Fibroblast of lung (primary cell): ENCODE measurements at regions not wholly inside any gene's neighbourhood (a gene's known extent, or its start where the extent isn't known, plus 50 kb on each side); places are given as distances from the start of the nearest gene placed in this dataset.

ENCODE experiments used
- DNase-seq, 2 donors: peaks; one replicate each; pipeline versions ENCODE4 v3.0.0 to v3.0.0-alpha.2; 2010; ENCODE audit warnings: low read depth in 2 of 2
- H2AFZ ChIP-seq: 2 replicates; pipeline ENCODE4 v1.5.1; 2012; ENCODE audit warnings: low read length, control low read depth, inconsistent platforms
- H3K27ac ChIP-seq: 2 replicates; pipeline ENCODE4 v1.5.1; 2011; ENCODE audit warnings: low read length, control low read depth; ENCODE audit not compliant: insufficient read depth
- H3K27me3 ChIP-seq: 2 replicates; pipeline ENCODE4 v1.5.1; 2011; ENCODE audit warnings: mild to moderate bottlenecking, low read length; ENCODE audit not compliant: control insufficient read depth, insufficient read depth
- H3K36me3 ChIP-seq: 2 replicates; pipeline ENCODE4 v1.5.1; 2011; ENCODE audit warnings: low read length; ENCODE audit not compliant: control insufficient read depth, insufficient read depth
- H3K4me1 ChIP-seq: 2 replicates; pipeline ENCODE4 v1.5.1; 2011; ENCODE audit warnings: low read length; ENCODE audit not compliant: control insufficient read depth, insufficient read depth; ENCODE audit errors: extremely low read depth
- H3K4me2 ChIP-seq: 2 replicates; pipeline ENCODE4 v1.5.1; 2011; ENCODE audit warnings: low read length, control low read depth; ENCODE audit not compliant: insufficient read depth; ENCODE audit errors: extremely low read depth
- H3K4me3 ChIP-seq, 4 experiments: fragments of 200-600 bp in 1 of 4; sonication (generic) in 1 of 4; replicated peaks in 1 of 4; 2 replicates each; pipeline ENCODE4 v1.5.1; 2011 to 2016; ENCODE audit warnings: low read length in 4 of 4, low read depth in 3 of 4, mild to moderate bottlenecking in 3 of 4, control low read depth in 2 of 4, inconsistent platforms in 1 of 4, mixed read lengths in 1 of 4; ENCODE audit not compliant: insufficient read depth in 1 of 4; ENCODE audit errors: control extremely low read depth in 1 of 4
- H3K79me2 ChIP-seq: 2 replicates; pipeline ENCODE4 v1.5.1; 2012; ENCODE audit warnings: mild to moderate bottlenecking, low read length, inconsistent platforms; ENCODE audit not compliant: control insufficient read depth, insufficient read depth
- H3K9ac ChIP-seq: 2 replicates; pipeline ENCODE4 v1.5.1; 2011; ENCODE audit warnings: mild to moderate bottlenecking, low read length, control low read depth; ENCODE audit not compliant: insufficient read depth
- H3K9me3 ChIP-seq: 2 replicates; pipeline ENCODE4 v1.5.1; 2012; ENCODE audit warnings: low read depth, low read length; ENCODE audit not compliant: control insufficient read depth, insufficient read depth
- H4K20me1 ChIP-seq: 2 replicates; pipeline ENCODE4 v1.5.1; 2011; ENCODE audit warnings: low read length; ENCODE audit not compliant: control insufficient read depth, insufficient read depth; ENCODE audit errors: extremely low read depth
- CTCF ChIP-seq, 2 donors: IDR thresholded peaks in 1 of 2; conservative IDR thresholded peaks in 1 of 2; 1 replicate in 1 of 2; 2 replicates in 1 of 2; pipeline ENCODE4 v1.5.1; 2011 to 2012; ENCODE audit warnings: low read length in 2 of 2, control low read depth in 1 of 2, inconsistent platforms in 1 of 2, low read depth in 1 of 2, mild to moderate bottlenecking in 1 of 2
- EZH2 ChIP-seq: IDR thresholded peaks from 2 replicates; pipeline ENCODE4 v1.5.1; 2012; ENCODE audit warnings: low read length, control low read depth, mild to moderate bottlenecking; ENCODE audit errors: missing control alignments

- H3K27me3 ChIP-seq = no peaks in the 10 kb centered on the region
- no peak overlapping the region for H3K9ac ChIP-seq
- DNase-seq = no peak
- H3K4me3 ChIP-seq = no peak overlapping the region
- no peaks in the 10 kb centered on the region for H4K20me1 ChIP-seq
- no peaks in the 10 kb centered on the region for H3K4me1 ChIP-seq
- H3K36me3 ChIP-seq = no peaks in the 10 kb centered on the region
- H3K27ac ChIP-seq = no peak overlapping the region
- no peaks in the 10 kb centered on the region for H3K9me3 ChIP-seq
- no peaks in the 10 kb centered on the region for H3K79me2 ChIP-seq
- H2AFZ ChIP-seq = no peak overlapping the region
- TF ChIP-seq EZH2 (no peak), CTCF (conservative IDR thresholded peaks at IDR 0.05 in 1 of 2, IDR thresholded peaks at IDR 0.05 in 1 of 2; ENCODE audit: low read depth in 1 of 2, low read length in 2 of 2) (no peak)
- H3K4me2 ChIP-seq = no peak overlapping the region
Measured at GRCh38 chr1:96240438-96240837, 481.1 kb upstream of the PTBP2 start.

- H3K27me3 ChIP-seq = no peaks in the 10 kb centered on the region
- H2AFZ ChIP-seq = no peak overlapping the region
- no peaks in the 10 kb centered on the region for H3K79me2 ChIP-seq
- H3K4me1 ChIP-seq = peaks cover 6% of the 10 kb centered on the region
- H3K36me3 ChIP-seq = no peaks in the 10 kb centered on the region
- H3K27ac ChIP-seq = no peak overlapping the region
- TF ChIP-seq EZH2 (no peak), CTCF (conservative IDR thresholded peaks at IDR 0.05 in 1 of 2, IDR thresholded peaks at IDR 0.05 in 1 of 2; ENCODE audit: low read depth in 1 of 2, low read length in 2 of 2) (no peak)
- no peak overlapping the region for H3K4me2 ChIP-seq
- no peak overlapping the region for H3K4me3 ChIP-seq
- no peak overlapping the region for H3K9ac ChIP-seq
- DNase-seq = peak in 1 of 2 donors; percentile 40
- H4K20me1 ChIP-seq = no peaks in the 10 kb centered on the region
- no peaks in the 10 kb centered on the region for H3K9me3 ChIP-seq
Measured at GRCh38 chr1:96253246-96254035, 468.1 kb upstream of the PTBP2 start.

GRCh38 chr1:96256130-96256790, 465.3 kb upstream of the PTBP2 start:
- Histone ChIP-seq H4K20me1 (no peaks in the 10 kb centered on the region), H3K4me2 (no peak overlapping the region), H2AFZ (no peak overlapping the region), H3K36me3 (no peaks in the 10 kb centered on the region), H3K9me3 (no peaks in the 10 kb centered on the region), H3K27ac (no peak overlapping the region), H3K79me2 (no peaks in the 10 kb centered on the region), H3K4me3 (no peak overlapping the region), H3K27me3 (no peaks in the 10 kb centered on the region), H3K9ac (no peak overlapping the region), H3K4me1 (peaks cover 6% of the 10 kb centered on the region)
- DNase-seq = no peak
- no peak for TF ChIP-seq EZH2
- TF ChIP-seq CTCF (conservative IDR thresholded peaks at IDR 0.05 in 1 of 2, IDR thresholded peaks at IDR 0.05 in 1 of 2; ENCODE audit: low read depth in 1 of 2, low read length in 2 of 2) = no peak
